NAMALWA (cell line): ENCODE measurements at regions not wholly inside any gene's neighbourhood (a gene's known extent, or its start where the extent isn't known, plus 50 kb on each side); places are given as distances from the start of the nearest gene placed in this dataset.

Source experiments
- DNase-seq: peaks from one replicate; pipeline ENCODE4 v3.0.0-alpha.2; 2015; ENCODE audit warnings: low spot score

DNA sequence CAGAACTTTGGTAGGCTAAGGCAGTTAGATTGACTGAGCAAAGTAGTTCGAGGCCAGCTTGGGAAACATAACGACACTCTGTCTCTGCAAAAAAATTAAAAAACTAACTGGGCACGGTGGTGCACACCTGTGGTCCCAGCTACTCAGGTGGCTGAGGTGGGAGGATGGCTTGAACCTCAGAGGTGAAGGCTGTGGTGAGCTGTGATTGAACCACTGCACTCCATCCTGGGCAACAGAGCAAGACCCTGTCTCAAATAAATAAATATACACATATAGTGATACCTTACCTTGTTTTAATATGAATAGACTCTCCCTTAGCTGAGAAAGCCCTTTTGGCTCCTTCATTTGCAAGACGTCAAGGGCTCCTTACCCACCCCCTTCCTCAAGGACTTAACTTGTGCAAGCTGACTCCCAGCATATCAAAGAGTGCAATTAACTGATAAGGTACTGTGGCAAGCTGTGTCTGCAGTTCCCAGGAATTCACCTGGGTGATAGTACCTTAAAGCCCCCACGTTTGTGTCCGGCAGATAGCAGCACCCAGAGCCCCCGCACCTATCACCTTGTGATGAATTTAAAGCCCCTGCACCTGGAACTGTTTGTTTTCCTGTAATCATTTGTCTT is 655.6 kb upstream of the GALNTL6 start:
- DNase-seq = no peak

DNA sequence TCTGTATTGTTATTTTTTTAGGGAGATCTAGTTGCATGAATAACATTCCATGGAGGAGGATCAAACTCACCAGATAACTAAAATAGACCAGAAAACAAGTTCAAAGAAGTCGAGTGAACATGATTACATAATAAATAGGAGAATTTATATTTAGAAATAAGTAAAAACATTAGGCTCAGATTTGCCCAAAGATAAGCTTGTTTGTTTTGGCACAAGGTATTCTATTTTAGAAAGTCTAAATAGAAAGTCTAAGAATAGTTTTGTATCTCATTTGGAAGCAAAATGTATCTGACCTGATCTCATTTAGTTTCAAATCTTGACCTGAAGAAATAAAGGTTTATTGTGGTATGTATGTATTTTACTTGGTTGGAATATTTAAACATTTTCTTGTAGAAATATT is 670.6 kb upstream of the GALNTL6 start:
- no peak for DNase-seq

DNA sequence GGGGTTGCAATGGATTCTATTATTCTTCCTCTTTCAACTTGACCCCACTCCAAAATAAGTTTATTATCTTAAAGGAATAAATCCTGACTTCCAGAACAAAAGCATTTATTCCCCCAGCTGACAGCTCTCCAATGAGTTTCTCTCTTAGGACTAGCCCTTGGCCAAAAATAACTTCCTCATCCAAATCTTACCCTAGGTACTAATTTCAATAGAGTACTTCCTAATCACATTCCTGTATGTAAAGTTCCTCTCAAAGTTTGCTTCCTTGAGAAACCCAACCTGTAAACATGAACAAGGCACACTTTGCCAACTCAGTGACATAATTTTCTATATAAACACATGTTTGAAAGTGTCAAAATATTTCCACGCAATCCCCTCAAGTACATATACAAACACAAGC is 671.2 kb upstream of the GALNTL6 start:
- DNase-seq = no peak

DNA sequence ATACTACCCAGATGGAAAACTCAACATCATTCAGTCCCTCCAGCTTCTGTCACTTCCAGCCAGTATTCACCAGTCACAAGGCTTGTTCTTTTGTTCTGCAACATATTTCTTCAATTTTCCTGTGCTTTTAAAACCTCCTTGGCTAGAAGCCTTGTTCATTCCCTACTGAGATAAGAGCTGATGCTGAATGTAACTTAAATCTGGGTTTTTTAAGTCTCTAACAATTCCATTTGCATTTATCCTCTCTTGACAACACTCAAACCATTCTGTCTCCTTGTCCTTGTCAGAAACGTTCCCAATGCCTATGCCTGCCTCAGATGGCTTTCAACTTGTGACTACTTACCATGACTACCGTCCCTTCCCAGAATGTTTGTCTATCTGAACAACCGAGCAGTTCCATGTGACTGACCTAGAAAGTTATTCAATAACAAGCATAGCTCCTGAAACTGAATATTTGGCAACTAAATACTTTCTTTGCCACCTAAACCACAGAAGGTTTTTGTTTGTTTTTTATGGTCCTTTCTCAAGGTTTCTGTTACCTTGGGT is 682.9 kb upstream of the GALNTL6 start:
- no peak for DNase-seq

DNA sequence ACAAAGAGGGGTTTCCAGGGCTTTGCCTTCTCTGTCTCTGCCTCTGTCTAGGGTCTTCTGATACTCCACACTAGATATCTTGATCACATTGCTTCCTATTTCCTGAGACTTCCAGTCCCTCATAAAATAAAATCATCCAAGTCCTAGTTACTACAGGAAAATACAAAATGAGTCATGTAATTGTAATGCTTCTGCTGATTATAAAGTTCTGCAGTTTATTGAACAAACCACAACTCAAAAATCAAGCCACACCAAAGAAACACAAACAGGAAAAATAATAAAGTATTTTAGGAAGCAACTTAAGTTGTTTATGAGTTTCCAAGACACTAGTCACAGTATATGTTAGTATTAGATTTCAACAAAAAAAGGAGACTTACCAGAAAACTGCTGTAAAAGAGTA is 695.1 kb upstream of the GALNTL6 start:
- no peak for DNase-seq

DNA sequence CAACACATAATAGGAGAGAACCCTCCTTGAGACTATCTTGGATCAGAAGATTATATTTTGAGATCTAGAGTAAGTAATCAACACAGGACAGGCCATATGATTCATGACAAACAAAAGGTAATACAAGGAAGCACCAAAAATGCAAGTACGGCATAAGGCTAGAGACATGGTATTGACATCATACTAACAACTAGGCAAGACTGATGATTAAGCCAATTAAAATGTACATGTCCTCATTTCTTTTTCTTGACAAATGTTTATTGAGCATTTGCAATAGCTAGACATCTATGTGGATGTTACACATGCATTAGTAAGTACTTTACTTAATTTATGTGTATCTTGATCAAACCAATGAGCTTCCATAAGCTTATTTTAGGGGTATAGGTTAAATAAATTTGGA is 695.7 kb upstream of the GALNTL6 start:
- no peak for DNase-seq

DNA sequence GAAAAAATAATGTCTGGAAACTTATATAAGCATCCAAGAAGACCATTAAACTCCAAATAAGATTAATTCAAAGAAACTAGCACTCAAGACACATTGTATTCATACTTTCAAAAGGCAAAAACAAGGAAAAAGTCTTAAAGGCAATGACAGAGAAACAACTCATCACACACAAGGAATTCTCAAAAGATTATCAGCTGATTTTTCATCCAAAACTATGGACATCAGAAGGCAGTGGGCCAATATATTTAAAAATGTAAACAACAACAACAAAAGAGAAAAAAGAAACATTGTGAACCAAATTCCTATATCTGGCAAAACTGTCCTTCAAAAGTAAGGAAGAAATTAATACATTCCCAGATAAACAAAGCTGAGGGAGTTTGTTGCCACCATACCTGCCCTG is 711.4 kb upstream of the GALNTL6 start:
- no peak for DNase-seq

DNA sequence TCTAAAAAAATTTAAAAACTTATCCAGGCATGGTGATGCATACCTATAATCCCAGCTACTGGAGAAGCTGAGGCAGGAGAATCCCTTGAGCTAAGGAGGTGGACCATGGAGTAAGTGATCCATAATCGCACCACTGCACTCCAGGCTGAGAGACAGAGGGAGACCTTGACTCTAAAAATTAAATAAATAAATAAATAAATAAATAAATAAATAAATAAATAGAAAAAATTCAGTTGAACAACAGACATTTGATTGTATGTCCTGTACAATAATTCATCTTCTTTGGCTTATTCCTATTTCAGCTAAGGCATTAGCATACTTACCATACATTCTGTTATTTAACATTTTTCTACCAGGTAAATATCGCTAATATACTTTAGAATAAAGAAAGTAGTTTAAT is 726.1 kb upstream of the GALNTL6 start:
- no peak for DNase-seq

DNA sequence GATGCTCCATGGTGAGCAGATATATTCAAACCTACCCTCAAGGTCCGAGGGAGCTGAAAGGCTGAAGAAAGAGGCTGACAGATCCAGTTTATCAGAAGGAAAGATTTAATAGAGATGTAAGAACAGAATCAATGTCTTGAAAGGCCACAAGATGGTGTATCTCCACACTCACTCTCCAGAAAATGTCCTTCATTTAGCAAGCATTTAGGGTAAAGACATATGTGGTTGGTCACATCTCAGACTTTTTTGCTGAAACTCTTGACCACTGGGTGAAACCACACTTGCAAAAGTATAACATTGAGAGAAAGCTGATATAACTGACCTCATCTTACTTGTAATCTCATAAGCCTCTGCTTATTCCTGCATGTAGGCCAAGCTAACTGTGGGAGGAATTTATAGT is 745.8 kb upstream of the GALNTL6 start:
- no peak for DNase-seq

DNA sequence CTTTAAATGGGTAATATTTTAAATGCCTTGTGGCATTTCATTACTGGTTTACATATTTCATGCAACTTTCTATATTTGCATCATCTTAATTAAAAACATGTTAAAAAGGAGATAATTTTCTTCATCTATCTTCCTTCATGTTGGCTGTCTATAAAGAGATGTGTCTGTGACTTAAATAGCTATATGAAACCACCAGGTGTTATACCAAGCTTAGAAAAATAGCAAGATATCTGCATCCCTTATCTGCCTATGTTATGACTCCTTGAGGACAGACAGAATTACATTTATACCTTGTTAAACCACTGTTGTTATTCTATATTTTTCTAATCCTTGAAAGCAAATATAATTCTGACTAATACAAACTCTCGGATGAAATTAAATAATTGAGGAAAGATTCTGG is 763.8 kb upstream of the GALNTL6 start:
- no peak for DNase-seq

DNA sequence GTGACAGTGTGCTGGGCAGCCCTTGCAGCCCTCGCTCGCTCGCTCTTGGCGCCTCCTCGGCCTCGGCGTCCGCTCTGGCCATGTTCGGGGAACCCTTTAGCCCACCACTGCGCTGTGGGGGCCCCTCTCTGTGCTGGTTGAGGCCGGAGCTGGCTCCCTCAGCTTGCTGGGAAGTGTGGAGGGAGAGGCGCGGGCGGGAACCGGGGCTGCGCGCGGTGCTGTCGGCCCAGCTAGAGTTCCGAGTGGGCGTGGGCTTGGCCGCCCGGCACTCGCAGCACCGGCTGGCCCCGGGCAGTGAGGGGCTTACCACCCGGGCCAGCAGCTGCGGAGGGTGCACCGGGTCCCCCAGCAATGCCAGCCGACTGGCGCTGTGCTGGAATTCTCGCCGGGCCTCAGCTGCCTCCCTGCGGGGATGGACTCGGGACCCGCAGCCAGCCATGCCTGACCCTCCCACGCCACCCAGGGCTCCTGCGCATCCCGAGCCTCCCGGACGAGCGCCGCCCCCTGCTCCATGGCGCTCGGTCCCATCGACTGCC is 770.1 kb upstream of the GALNTL6 start:
- no peak for DNase-seq

DNA sequence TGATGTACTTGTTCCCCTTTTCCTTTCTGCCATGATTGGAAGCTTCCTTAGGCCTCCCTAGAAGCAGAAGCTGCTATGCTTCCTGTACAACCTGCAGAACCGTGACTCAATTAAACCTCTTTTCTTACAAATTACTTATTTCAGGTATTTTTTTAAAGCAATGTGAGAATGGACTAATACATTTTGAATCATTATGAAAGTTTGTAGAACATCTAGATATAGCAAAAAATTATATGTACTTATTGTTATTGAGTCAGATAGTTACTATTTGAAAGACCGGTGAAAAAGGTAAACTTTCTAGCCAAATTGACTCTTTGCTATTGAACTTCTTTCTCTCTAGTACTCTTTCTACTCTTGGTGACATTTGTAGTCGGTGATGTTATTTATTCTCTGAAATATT is 777.3 kb upstream of the GALNTL6 start:
- no peak for DNase-seq

DNA sequence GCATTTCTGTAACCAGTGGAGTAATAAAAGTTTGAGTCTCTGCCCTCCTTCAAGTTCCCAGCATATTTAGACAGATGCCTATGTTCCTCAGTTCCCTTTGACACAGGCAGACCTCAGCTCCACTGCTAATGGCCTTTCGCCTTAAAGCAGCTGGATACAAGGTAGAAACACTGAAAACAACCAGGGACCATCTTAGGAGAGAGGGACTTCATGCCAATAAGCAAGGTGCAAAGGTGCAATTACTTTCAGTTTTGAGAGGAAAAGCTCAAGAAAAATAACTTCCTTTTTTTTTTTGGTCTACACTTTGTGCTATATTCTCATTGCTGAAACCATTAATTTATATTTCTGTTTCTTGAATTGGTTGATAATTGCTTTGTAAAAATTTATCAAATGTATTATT is 781.9 kb upstream of the GALNTL6 start:
- DNase-seq = no peak

DNA sequence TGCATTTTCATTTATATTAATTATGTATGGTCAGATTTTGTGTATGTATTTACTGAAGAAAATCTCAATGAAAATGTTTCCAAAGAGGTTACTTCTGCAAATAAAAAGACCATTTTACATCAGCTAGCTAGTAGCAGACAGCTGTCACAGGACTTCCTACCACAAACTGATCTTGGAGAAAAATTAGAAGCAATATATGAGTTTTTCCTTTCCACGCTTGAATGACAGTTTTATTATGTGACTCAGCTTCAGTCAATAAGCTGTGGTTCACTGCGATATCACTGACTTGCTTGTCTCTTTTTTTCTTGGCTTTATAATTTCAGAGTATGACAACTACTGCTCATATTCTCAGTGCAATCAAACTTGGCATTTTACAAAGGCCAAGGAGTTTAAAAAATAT is 787.4 kb upstream of the GALNTL6 start:
- no peak for DNase-seq

DNA sequence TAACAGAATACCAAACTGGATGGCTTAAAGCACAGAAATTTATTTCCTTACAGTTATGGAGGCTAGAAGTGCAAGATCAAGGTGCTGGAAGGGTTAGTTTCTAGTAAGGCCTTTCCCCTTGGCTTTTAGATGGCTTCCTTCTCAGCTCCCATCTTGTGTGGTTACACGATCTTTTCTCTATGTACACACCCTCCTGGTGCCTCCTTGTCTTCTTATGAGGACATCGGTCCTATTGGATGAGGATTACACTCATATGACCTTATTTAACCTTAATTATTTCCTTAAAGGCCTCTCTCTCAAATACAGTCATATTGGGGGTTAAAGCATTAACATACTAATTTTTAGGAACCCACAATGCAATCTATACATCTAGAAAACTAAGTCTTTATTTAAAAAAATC is 787.9 kb upstream of the GALNTL6 start:
- no peak for DNase-seq

DNA sequence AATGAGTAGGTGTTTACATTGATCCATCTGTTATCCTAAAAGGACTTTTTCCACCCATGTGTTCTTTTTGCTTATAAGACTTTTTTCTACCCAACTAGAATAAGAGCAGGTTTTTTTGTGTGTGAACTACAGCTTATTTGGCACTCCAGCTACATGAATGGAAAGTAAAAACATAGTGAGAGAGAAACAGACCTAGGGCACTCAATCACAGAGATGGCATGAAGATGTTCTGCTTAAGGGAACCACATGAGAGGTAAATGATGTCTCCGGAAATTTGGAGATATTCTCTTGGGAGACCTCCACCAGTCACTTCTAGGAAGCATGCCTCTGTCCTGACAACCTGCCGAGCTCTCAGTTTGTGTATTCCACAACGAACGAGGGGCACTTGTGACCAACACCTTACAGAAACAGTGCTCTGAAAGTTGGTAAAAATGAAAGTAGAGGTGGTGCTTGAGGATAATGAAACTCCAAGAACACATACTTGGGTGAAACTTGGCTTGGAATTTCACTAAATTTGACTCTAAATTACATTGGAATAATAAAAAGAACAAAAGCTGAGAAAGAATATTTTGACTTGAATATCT is 788.4 kb upstream of the GALNTL6 start:
- DNase-seq = no peak

DNA sequence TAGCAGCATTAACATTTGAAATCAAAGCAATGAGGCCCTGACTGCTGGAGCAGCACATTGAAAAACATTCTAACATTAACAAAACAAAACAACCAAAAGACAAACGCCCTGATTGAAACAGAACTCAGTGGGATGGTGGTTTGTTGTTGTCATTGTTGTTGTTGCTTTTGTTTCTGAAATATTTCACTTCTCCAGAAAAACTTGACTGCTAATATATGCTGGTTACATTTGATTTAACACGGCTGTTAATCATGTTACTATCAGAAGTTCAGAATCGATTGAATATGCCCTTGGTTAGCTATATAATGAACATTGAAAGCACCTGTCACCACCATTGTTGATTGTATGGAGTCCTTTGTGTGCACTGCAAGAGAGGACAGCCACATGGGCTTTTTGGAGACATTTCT is 790.4 kb upstream of the GALNTL6 start:
- no peak for DNase-seq

DNA sequence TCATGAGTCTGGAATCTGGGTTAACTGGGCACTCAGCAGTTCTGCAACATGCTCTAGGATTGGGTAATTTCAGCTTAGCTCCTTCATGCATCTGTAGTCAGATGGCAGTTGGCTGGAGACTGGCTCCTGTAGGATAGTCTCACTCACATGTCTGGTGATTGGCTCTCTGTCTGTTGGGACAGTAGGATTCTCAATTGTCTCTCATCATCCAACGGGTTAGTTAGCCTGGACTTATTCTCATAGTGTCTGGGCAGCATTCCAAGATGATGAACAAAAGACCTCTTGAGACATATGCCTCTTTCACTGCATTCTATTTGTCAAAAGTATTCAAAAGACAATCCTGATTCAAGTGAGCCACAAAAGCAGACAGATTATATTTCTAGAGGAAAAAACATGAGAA is 795.6 kb upstream of the GALNTL6 start:
- no peak for DNase-seq

DNA sequence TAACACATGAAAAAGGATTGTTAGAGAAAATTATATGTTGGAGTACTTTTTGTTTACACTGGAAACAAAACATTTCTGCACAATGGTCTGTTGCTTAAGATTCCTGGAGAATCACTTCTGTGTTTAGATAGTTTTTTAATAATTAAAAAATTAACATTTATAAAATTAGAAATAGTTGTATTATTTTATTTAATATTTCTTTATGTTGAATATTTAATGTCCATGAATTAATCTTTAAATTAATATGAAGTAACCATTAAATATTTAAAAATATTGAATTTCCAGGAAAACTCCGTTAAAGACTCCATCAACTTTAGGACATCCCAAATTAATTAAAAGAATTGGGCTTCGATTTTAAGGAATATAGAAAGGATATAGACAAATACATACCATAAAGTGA is 797.1 kb upstream of the GALNTL6 start:
- no peak for DNase-seq

DNA sequence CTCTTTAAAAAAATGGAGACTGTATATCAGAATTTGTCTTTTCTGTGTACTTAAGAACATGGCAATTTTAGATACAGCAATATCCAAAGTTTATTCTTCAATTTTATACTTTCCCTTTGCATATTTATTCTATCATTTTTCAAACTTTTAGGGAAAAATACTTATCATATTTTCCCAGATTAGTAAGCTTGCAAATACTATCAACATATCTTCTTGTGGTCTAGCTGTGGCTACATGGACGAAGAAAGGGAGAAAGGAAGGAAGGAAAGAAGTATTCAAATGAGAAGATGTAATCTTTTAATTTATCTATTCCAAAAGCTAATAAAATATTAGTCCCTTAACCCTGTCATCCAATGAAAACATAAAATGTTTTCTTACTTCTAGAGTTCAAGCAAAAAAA is 797.8 kb upstream of the GALNTL6 start:
- DNase-seq = no peak

DNA sequence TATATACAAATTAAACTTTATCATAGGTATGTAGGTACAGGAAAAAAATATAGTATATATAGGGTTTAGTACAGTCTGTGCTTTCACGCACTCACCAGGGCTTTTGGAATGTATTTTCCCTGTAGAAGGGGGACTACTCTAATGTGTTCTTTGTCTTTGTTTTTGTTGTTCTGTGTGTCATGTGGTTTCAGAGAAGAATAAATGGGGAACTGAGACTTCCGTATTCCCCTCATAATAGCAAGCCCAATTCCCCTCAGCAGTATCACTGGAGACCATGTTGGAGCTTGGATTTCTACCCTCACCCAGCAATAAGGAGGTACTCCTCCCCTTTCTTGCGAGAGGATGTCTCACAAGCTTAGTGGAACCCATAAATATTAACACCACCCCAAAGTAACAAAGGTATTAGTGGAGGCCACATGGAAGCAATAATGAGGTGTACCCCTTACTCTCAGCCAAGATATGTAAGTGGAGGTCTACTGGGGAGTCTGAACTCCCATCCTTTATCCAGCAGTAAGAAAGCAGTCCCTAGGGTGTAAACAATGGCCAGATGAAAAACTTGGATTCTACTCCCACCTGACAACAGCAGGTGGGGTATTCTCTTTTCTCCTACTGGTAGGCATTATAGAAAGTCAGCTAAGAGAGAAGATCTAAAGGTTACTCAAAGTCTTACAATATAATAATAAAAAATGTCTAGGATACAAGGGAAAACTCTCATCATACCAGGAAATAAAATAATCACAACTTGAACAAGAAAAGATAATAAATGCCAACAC is 805.4 kb upstream of the GALNTL6 start:
- DNase-seq = no peak

DNA sequence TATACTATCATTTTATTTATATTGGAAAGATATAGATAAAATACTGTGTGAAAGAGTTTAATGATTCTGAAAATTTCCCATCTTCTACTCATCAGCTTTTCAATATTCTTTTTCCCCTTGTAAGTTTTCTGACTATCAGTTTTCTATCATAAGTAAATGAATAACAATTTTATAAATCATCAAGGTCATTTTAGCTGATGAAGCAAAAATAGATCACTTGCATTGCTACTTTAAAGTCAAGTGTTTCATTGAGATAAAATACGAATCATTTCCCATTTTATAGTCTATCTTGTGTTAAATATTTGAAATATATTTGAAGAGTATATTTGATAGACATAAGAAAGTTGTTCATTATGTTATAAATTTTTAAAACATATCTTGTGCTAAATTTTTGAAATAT is 811.0 kb upstream of the GALNTL6 start:
- no peak for DNase-seq

DNA sequence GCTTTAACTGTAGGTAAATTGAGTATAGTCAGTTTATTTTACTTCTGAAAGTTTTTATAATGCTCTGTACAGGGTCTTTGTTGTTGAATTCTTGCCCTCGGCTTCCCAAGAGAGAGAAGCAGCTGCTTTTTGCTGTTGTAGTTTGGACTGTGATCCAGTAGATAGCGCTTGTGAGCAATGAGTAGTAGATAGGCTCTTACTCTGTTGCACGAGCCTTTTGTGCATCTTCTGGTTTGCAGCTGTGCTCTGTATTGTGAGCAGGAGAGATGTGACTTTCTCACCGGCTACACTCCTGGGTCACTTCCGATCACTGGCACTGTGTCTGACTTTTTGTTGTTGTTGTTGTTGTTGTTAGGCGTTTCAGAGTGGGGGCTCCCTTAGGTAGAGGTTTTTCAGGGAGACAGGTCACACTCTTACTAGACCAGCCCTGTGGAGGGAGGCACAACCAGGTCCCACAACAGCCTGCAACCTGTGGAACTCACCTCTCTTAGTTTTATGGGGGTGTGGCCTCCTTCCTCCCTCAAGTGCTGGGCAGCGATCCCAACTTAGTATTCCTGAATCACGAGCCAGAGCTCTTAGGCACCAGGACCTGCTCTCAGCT is 822.1 kb upstream of the GALNTL6 start:
- peak; percentile 65 for DNase-seq
